ENCODE measurements at regions not wholly inside any gene's neighbourhood (a gene's known extent, or its start where the extent isn't known, plus 50 kb on each side); places are given as distances from the start of the nearest gene placed in this dataset.

DNA sequence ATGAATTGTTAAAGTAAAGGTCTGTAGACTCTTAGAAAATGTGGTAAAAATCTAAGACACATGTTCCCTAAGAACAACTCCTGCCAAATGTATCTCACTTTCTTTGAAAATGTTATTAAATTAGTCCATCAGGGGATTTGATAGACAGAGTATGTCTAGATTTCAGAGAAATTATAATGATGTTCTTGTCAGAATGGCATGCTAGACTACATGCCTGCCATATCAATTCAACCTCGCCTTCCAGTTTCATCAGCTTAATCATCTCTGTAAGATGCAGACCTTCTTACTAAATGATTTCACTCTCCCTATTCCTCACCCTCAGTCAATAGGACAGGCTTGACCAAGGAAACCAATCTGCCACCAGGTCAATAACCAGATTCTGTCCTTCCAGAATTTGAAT lies 368.4 kb downstream of the TXNL1 start:
- no peak overlapping the region for H3K9ac ChIP-seq (ENCODE audit: low read depth, low read length)
- H2AFZ ChIP-seq (ENCODE audit: low read depth, low read length), result no peak overlapping the region
- no peaks in the 10 kb centered on the region for H3K36me3 ChIP-seq (ENCODE audit: insufficient read depth, low read length)
- no peaks in the 10 kb centered on the region for H3K9me3 ChIP-seq (ENCODE audit: insufficient read depth, low read length, severe bottlenecking)
- H3K4me3 ChIP-seq (ENCODE audit: low read depth in 1 of 2, low read length in 2 of 2), result no peak overlapping the region
- ATAC-seq (ENCODE audit: insufficient read depth, low read depth), result no peak
- no peak overlapping the region for H3K4me2 ChIP-seq (ENCODE audit: insufficient read depth, low read length)
- H4K20me1 ChIP-seq (ENCODE audit: insufficient read depth, low read length), result no peaks in the 10 kb centered on the region
- no peak for DNase-seq
- H3K4me1 ChIP-seq (ENCODE audit: insufficient read depth, low read length), result no peaks in the 10 kb centered on the region
- H3K79me2 ChIP-seq (ENCODE audit: insufficient read depth, low read length), result no peaks in the 10 kb centered on the region
- TF ChIP-seq EZH2 (IDR thresholded peaks at IDR 0.05; ENCODE audit: borderline replicate concordance, low read depth, low read length, severe bottlenecking), result no peak
- TF ChIP-seq, protein P1, sequence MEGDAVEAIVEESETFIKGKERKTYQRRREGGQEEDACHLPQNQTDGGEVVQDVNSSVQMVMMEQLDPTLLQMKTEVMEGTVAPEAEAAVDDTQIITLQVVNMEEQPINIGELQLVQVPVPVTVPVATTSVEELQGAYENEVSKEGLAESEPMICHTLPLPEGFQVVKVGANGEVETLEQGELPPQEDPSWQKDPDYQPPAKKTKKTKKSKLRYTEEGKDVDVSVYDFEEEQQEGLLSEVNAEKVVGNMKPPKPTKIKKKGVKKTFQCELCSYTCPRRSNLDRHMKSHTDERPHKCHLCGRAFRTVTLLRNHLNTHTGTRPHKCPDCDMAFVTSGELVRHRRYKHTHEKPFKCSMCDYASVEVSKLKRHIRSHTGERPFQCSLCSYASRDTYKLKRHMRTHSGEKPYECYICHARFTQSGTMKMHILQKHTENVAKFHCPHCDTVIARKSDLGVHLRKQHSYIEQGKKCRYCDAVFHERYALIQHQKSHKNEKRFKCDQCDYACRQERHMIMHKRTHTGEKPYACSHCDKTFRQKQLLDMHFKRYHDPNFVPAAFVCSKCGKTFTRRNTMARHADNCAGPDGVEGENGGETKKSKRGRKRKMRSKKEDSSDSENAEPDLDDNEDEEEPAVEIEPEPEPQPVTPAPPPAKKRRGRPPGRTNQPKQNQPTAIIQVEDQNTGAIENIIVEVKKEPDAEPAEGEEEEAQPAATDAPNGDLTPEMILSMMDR (IDR thresholded peaks at IDR 0.05; ENCODE audit: borderline replicate concordance, extremely low read depth, low read length, poor library complexity, severe bottlenecking), result no peak
- H3K27ac ChIP-seq (ENCODE audit: low read length), result no peak overlapping the region
- H3K27me3 ChIP-seq (ENCODE audit: insufficient read depth, low read length, poor library complexity), result no peaks in the 10 kb centered on the region

DNA sequence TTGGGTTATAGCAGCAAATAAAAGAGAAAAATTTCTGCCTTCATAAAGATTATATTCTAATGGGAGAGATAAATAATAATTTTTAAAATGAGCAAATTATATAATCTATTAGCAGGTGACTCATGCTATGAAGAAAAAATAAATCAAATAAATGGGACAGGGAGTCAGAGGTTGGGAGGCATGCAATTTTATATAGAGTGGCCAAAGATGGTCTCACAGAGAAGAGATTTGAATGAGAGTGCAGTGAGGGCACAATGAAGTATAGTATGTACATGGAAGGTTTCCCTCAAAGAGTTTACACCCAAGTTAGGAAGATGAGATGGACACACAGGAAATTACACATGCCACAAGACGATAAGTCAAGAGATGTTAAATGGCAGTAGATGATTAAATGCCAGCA lies 369.4 kb downstream of the TXNL1 start:
- ATAC-seq (ENCODE audit: insufficient read depth, low read depth), result no peak
- H3K79me2 ChIP-seq (ENCODE audit: insufficient read depth, low read length), result no peaks in the 10 kb centered on the region
- DNase-seq, result no peak
- no peak overlapping the region for H2AFZ ChIP-seq (ENCODE audit: low read depth, low read length)
- H3K4me1 ChIP-seq (ENCODE audit: insufficient read depth, low read length), result no peaks in the 10 kb centered on the region
- H3K4me2 ChIP-seq (ENCODE audit: insufficient read depth, low read length), result no peak overlapping the region
- no peaks in the 10 kb centered on the region for H3K9me3 ChIP-seq (ENCODE audit: insufficient read depth, low read length, severe bottlenecking)
- H3K27me3 ChIP-seq (ENCODE audit: insufficient read depth, low read length, poor library complexity), result no peaks in the 10 kb centered on the region
- no peaks in the 10 kb centered on the region for H3K36me3 ChIP-seq (ENCODE audit: insufficient read depth, low read length)
- TF ChIP-seq EZH2 (IDR thresholded peaks at IDR 0.05; ENCODE audit: borderline replicate concordance, low read depth, low read length, severe bottlenecking), result no peak
- TF ChIP-seq, protein P1 (IDR thresholded peaks at IDR 0.05; ENCODE audit: borderline replicate concordance, extremely low read depth, low read length, poor library complexity, severe bottlenecking), result no peak
- no peaks in the 10 kb centered on the region for H4K20me1 ChIP-seq (ENCODE audit: insufficient read depth, low read length)
- H3K4me3 ChIP-seq (ENCODE audit: low read depth in 1 of 2, low read length in 2 of 2), result no peak overlapping the region
- no peak overlapping the region for H3K9ac ChIP-seq (ENCODE audit: low read depth, low read length)
- H3K27ac ChIP-seq (ENCODE audit: low read length), result no peak overlapping the region

DNA sequence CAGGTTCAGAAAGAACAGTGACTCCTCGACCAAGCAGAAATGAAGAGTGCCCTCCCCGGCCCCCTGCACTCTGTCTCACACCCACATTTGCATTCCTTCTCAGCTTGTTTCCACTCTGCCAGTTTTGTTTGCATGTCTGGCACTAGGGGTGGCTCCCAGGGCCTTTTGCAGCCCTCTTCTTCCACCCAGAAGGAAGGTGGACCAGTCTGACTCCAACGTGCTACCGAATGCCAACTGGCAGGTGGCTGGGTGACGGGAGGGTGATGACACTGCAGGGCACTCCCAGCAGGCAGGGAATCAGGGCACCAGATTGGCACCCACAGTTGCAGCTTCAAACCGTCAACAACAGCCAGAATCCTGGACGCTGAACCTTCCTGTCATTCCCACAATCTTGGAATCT lies 371.1 kb downstream of the TXNL1 start:
- Histone ChIP-seq H3K4me3 (ENCODE audit: low read depth in 1 of 2, low read length in 2 of 2) (no peak overlapping the region), H3K4me2 (ENCODE audit: insufficient read depth, low read length) (no peak overlapping the region), H2AFZ (ENCODE audit: low read depth, low read length) (no peak overlapping the region), H3K4me1 (ENCODE audit: insufficient read depth, low read length) (no peaks in the 10 kb centered on the region), H3K27me3 (ENCODE audit: insufficient read depth, low read length, poor library complexity) (no peaks in the 10 kb centered on the region), H3K9ac (ENCODE audit: low read depth, low read length) (no peak overlapping the region), H3K27ac (ENCODE audit: low read length) (no peak overlapping the region), H3K36me3 (ENCODE audit: insufficient read depth, low read length) (no peaks in the 10 kb centered on the region), H3K79me2 (ENCODE audit: insufficient read depth, low read length) (no peaks in the 10 kb centered on the region), H3K9me3 (ENCODE audit: insufficient read depth, low read length, severe bottlenecking) (peaks cover 2% of the 10 kb centered on the region), H4K20me1 (ENCODE audit: insufficient read depth, low read length) (no peaks in the 10 kb centered on the region)
- ATAC-seq (ENCODE audit: insufficient read depth, low read depth), result no peak
- DNase-seq, result no peak
- TF ChIP-seq, protein P1 (IDR thresholded peaks at IDR 0.05; ENCODE audit: borderline replicate concordance, extremely low read depth, low read length, poor library complexity, severe bottlenecking), result no peak
- TF ChIP-seq EZH2 (IDR thresholded peaks at IDR 0.05; ENCODE audit: borderline replicate concordance, low read depth, low read length, severe bottlenecking), result no peak

DNA sequence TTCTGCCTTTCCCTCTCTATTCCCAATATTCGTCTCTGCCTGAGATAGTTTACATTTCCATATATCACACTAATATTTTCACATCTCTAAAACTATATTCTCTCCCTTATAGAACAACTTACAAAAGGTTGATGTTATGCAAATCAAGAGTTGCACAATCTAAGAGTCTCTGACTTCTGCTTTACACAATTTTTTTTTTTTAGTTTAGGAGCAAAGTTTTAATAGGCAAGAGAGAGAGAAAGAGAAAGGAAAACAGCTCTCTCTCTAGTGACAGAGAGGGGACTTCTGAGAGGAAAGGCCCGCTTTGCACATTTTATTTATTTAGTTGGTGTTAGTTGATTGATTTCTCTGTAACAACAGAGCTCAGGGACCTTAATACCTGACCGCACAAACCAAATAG lies 380.2 kb downstream of the TXNL1 start:
- H2AFZ ChIP-seq (ENCODE audit: low read depth, low read length), result no peak overlapping the region
- peaks cover 2% of the 10 kb centered on the region for H3K9me3 ChIP-seq (ENCODE audit: insufficient read depth, low read length, severe bottlenecking)
- TF ChIP-seq, protein P1 (IDR thresholded peaks at IDR 0.05; ENCODE audit: borderline replicate concordance, extremely low read depth, low read length, poor library complexity, severe bottlenecking), result no peak
- TF ChIP-seq EZH2 (IDR thresholded peaks at IDR 0.05; ENCODE audit: borderline replicate concordance, low read depth, low read length, severe bottlenecking), result no peak
- no peaks in the 10 kb centered on the region for H3K27me3 ChIP-seq (ENCODE audit: insufficient read depth, low read length, poor library complexity)
- ATAC-seq (ENCODE audit: insufficient read depth, low read depth), result no peak
- H3K36me3 ChIP-seq (ENCODE audit: insufficient read depth, low read length), result no peaks in the 10 kb centered on the region
- H3K27ac ChIP-seq (ENCODE audit: low read length), result no peak overlapping the region
- DNase-seq, result no peak
- no peak overlapping the region for H3K4me2 ChIP-seq (ENCODE audit: insufficient read depth, low read length)
- no peaks in the 10 kb centered on the region for H3K4me1 ChIP-seq (ENCODE audit: insufficient read depth, low read length)
- no peak overlapping the region for H3K4me3 ChIP-seq (ENCODE audit: low read depth in 1 of 2, low read length in 2 of 2)
- no peaks in the 10 kb centered on the region for H4K20me1 ChIP-seq (ENCODE audit: insufficient read depth, low read length)
- H3K79me2 ChIP-seq (ENCODE audit: insufficient read depth, low read length), result no peaks in the 10 kb centered on the region
- no peak overlapping the region for H3K9ac ChIP-seq (ENCODE audit: low read depth, low read length)
